Epithelial cell of esophagus (primary cell): ENCODE measurements at regions not wholly inside any gene's neighbourhood (a gene's known extent, or its start where the extent isn't known, plus 50 kb on each side); places are given as distances from the start of the nearest gene placed in this dataset.

Experiments used
- DNase-seq: peaks from one replicate; pipeline ENCODE4 v3.0.0; 2010; ENCODE audit warnings: low read depth
- H3K4me3 ChIP-seq: 2 replicates; pipeline ENCODE4 v1.5.1; 2011; ENCODE audit warnings: mild to moderate bottlenecking, low read length, control low read depth
- CTCF ChIP-seq: IDR thresholded peaks from 2 replicates; pipeline ENCODE4 v1.5.1; 2011; ENCODE audit warnings: low read depth, mild to moderate bottlenecking, low read length, control low read depth, inconsistent platforms; ENCODE audit not compliant: insufficient read depth; ENCODE audit errors: missing control alignments

GRCh38 chrX:139199933-139200332, 330.6 kb upstream of the F9 start:
- DNase-seq = peak; percentile 22
- TF ChIP-seq CTCF = no peak
- H3K4me3 ChIP-seq = no peak overlapping the region

- no peak for TF ChIP-seq CTCF
- DNase-seq = no peak
- no peak overlapping the region for H3K4me3 ChIP-seq
These were observed 331.6 kb upstream of the F9 start for GRCh38 chrX:139198936-139199335.

- TF ChIP-seq CTCF = no peak
- no peak for DNase-seq
- no peak overlapping the region for H3K4me3 ChIP-seq
These were observed 333.6 kb upstream of the F9 start for GRCh38 chrX:139196890-139197289.

GRCh38 chrX:139194571-139195280, 335.8 kb upstream of the F9 start:
- no peak for TF ChIP-seq CTCF
- H3K4me3 ChIP-seq = peak overlapping the region; percentile 38
- DNase-seq = peak; percentile 63

GRCh38 chrX:139192386-139192961, 338.1 kb upstream of the F9 start:
- peak; percentile 7 for DNase-seq
- no peak overlapping the region for H3K4me3 ChIP-seq
- no peak for TF ChIP-seq CTCF

- H3K4me3 ChIP-seq = no peak overlapping the region
- no peak for TF ChIP-seq CTCF
- no peak for DNase-seq
These were observed 338.7 kb upstream of the F9 start for GRCh38 chrX:139191746-139192385.
